Retina (tissue), 1 donor: ENCODE measurements at regions not wholly inside any gene's neighbourhood (a gene's known extent, or its start where the extent isn't known, plus 50 kb on each side); places are given as distances from the start of the nearest gene placed in this dataset.

Experiments used
- DNase-seq: peaks from one replicate; pipeline ENCODE4 v3.0.0-alpha.2; 2016

GRCh38 chr15:70361106-70361505 is 263.4 kb upstream of the TLE3 start:
- DNase-seq: no peak

GRCh38 chr15:70358871-70359647 is 261.3 kb upstream of the TLE3 start:
- no peak for DNase-seq

GRCh38 chr15:70358011-70358819 is 260.5 kb upstream of the TLE3 start:
- DNase-seq: peak; percentile 9

GRCh38 chr15:70357453-70357852 is 259.7 kb upstream of the TLE3 start:
- DNase-seq: no peak

- peak; percentile 8 for DNase-seq
Measured at GRCh38 chr15:70356919-70357318, 259.2 kb upstream of the TLE3 start.

- no peak for DNase-seq
Measured at GRCh38 chr15:70356062-70356860, 258.5 kb upstream of the TLE3 start.

GRCh38 chr15:70355275-70355795 is 257.6 kb upstream of the TLE3 start:
- DNase-seq: no peak

GRCh38 chr15:70354346-70354905 is 256.7 kb upstream of the TLE3 start:
- peak; percentile 44 for DNase-seq

GRCh38 chr15:70353606-70354345 is 256.1 kb upstream of the TLE3 start:
- DNase-seq: no peak

- DNase-seq: no peak
Measured at GRCh38 chr15:70351941-70352774, 254.4 kb upstream of the TLE3 start.

- no peak for DNase-seq
Measured at GRCh38 chr15:70351391-70351790, 253.7 kb upstream of the TLE3 start.

GRCh38 chr15:70348581-70349344 is 251.0 kb upstream of the TLE3 start:
- peak; percentile 52 for DNase-seq

GRCh38 chr15:70348226-70348543 is 250.5 kb upstream of the TLE3 start:
- no peak for DNase-seq

- DNase-seq: no peak
Measured at GRCh38 chr15:70347321-70348225, 249.9 kb upstream of the TLE3 start.

GRCh38 chr15:70345251-70346019 is 247.7 kb upstream of the TLE3 start:
- no peak for DNase-seq

GRCh38 chr15:70344666-70345065 is 246.9 kb upstream of the TLE3 start:
- no peak for DNase-seq

- DNase-seq: no peak
Measured at GRCh38 chr15:70343961-70344621, 246.4 kb upstream of the TLE3 start.
